Ishikawa (cell line): ENCODE measurements at regions not wholly inside any gene's neighbourhood (a gene's known extent, or its start where the extent isn't known, plus 50 kb on each side); places are given as distances from the start of the nearest gene placed in this dataset.

ENCODE experiments used
- FOXM1 ChIP-seq: IDR thresholded peaks from 2 replicates; pipeline ENCODE4 v1.6.1; 2012; ENCODE audit warnings: low read depth, borderline replicate concordance
- RAD21 ChIP-seq: IDR thresholded peaks from 2 replicates; pipeline ENCODE4 v1.6.1; 2012; ENCODE audit warnings: low read depth
- TAF1 ChIP-seq: IDR thresholded peaks from 2 replicates; pipeline ENCODE4 v1.6.1; 2012; ENCODE audit warnings: low read depth, mild to moderate bottlenecking
- TEAD4 ChIP-seq: IDR thresholded peaks from 2 replicates; pipeline ENCODE4 v1.6.1; 2012
- ZBTB7A ChIP-seq: IDR thresholded peaks from 2 replicates; pipeline ENCODE4 v1.6.1; 2012; ENCODE audit warnings: low read depth
- TF ChIP-seq, protein P1 (sequence below): IDR thresholded peaks from 2 replicates; pipeline ENCODE4 v1.6.1; 2012; ENCODE audit warnings: low read depth, mild to moderate bottlenecking
- TF ChIP-seq, protein P2 (sequence below): IDR thresholded peaks from 2 replicates; pipeline ENCODE4 v1.6.1; 2012
- TF ChIP-seq, protein P3 (sequence below): IDR thresholded peaks from 2 replicates; pipeline ENCODE4 v1.6.1; 2012

DNA sequence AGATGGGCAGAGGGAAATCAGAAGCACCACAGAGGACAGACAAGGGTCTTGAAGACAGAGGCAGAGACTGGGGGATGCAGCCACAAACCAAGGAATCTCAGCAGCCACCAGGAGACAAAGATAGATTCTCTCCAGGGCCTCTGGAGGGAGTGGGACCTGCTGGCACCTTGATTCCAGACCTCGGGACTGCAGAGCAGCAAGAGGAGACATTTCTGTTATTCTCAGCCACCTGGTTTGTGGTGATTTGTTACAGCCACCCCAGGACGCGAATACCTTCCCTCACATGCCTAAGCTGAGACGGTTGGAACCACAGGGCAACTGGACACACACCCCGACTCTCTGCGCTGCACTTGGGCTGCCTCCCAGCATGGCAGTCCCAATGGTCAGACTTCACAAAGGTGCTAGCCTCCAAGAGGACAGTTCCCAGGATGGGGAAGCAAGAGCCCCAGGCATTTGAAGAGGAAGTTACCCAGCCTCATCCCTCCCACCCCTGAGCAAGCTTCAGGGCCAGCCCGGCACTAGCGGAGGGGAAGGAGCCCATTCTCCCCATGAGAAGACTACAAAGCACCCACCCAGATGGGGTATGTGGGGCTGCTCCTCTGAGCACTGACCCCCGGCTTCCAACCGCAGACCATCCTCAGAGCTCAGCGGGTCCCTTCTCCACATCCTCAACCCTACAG is 104.6 kb upstream of the INSIG1 start:
- TF ChIP-seq, protein P1, sequence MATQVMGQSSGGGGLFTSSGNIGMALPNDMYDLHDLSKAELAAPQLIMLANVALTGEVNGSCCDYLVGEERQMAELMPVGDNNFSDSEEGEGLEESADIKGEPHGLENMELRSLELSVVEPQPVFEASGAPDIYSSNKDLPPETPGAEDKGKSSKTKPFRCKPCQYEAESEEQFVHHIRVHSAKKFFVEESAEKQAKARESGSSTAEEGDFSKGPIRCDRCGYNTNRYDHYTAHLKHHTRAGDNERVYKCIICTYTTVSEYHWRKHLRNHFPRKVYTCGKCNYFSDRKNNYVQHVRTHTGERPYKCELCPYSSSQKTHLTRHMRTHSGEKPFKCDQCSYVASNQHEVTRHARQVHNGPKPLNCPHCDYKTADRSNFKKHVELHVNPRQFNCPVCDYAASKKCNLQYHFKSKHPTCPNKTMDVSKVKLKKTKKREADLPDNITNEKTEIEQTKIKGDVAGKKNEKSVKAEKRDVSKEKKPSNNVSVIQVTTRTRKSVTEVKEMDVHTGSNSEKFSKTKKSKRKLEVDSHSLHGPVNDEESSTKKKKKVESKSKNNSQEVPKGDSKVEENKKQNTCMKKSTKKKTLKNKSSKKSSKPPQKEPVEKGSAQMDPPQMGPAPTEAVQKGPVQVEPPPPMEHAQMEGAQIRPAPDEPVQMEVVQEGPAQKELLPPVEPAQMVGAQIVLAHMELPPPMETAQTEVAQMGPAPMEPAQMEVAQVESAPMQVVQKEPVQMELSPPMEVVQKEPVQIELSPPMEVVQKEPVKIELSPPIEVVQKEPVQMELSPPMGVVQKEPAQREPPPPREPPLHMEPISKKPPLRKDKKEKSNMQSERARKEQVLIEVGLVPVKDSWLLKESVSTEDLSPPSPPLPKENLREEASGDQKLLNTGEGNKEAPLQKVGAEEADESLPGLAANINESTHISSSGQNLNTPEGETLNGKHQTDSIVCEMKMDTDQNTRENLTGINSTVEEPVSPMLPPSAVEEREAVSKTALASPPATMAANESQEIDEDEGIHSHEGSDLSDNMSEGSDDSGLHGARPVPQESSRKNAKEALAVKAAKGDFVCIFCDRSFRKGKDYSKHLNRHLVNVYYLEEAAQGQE = no peak
- TF ChIP-seq FOXM1 (no peak), ZBTB7A (no peak), TAF1 (no peak), RAD21 (no peak), TEAD4 (no peak)
- TF ChIP-seq, protein P2, sequence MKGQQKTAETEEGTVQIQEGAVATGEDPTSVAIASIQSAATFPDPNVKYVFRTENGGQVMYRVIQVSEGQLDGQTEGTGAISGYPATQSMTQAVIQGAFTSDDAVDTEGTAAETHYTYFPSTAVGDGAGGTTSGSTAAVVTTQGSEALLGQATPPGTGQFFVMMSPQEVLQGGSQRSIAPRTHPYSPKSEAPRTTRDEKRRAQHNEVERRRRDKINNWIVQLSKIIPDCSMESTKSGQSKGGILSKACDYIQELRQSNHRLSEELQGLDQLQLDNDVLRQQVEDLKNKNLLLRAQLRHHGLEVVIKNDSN = no peak
- TF ChIP-seq, protein P3, sequence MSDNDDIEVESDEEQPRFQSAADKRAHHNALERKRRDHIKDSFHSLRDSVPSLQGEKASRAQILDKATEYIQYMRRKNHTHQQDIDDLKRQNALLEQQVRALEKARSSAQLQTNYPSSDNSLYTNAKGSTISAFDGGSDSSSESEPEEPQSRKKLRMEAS = no peak
